NOMO-1 treated with dmso at 0.1 percent for 144 hours (cell line): ENCODE measurements at regions not wholly inside any gene's neighbourhood (a gene's known extent, or its start where the extent isn't known, plus 50 kb on each side); places are given as distances from the start of the nearest gene placed in this dataset.

Source experiments
- DNase-seq: peaks from one replicate; lab custom pipeline; 2025; ENCODE audit not compliant: unreplicated experiment; lab: John Stamatoyannopoulos, UW

DNA sequence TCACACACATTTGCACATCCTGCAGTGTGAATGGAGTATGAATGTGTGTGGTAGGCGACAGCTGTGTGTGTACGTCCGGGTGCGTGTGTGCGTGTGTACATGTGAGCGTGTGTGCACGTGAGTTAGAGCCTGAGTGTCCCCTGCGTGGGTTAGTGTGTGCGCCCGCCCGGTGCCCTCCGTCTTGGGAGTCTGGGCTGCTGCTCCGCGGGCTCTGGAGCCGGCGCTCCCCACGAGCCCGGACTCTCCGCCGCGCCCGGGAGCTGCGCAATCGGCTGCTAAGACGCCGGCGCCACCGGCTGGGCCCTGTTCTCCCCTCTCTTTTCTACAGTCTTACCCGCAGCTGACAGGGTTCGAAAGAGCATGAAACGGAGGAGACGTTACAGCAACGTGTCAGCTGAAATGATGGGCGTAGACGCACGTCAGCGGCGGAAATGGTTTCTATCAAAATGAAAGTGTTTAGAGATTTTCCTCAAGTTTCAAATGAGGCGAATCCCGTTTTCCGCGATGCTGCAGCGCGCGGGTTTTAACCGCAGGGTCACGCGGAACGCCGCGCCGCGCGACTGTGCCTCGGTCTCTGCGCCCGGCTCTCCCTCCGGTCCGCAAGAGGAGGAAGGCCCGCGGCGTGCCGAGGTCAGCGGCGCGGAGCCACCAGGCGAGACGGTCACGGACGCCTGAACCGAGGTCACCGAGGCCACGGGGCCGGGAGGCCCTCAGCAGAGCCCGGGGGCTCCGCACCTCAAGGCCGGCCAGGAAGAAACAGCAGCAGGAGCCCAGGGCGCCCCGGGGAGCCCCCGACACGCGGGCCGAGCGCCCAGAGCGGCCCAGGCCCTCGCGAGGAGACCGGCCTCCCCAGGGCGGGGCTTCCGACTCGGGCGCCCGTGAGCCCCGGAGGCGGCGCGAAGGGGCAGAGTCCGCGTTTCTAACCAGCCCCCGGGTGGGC is 95.3 kb upstream of the BHLHE23 start:
- no peak for DNase-seq

DNA sequence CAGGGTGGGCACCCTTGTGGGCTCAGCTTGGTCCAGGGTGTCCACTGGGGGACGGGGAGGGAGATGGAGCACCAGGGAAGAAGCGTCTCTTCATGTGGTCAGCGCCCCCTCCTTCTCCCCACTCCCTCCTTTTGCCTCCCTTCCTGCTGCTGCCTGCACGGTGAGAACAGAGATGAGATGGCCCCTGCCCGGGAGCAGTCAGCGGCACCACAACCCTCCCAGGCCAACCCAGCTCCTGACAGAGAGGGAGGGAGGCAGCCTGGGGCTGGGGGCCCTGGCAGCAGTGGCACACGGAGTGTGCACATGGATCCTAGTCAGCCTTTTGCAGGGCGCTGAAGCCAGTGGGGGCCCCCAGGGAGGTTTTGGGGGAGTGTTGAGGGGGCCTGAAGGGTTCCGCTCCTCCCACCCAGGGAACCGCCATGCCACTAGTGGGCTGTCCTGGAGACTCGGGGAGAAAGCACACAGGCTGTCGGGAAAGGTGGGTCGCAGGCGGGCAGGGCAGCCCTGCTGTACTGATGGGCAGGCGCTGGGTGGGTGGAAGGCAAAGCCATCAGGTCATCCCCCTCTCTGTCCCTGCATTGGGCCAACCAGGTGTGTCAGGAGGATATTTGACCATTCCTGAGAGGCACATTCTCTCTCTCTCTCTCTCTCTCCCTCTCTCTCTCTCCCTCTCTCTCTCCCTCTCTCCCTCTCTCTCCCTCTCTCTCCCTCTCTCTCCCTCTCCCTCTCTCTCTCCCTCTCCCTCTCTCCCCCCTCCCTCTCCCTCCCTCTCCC is 94.3 kb upstream of the BHLHE23 start:
- DNase-seq: no peak

DNA sequence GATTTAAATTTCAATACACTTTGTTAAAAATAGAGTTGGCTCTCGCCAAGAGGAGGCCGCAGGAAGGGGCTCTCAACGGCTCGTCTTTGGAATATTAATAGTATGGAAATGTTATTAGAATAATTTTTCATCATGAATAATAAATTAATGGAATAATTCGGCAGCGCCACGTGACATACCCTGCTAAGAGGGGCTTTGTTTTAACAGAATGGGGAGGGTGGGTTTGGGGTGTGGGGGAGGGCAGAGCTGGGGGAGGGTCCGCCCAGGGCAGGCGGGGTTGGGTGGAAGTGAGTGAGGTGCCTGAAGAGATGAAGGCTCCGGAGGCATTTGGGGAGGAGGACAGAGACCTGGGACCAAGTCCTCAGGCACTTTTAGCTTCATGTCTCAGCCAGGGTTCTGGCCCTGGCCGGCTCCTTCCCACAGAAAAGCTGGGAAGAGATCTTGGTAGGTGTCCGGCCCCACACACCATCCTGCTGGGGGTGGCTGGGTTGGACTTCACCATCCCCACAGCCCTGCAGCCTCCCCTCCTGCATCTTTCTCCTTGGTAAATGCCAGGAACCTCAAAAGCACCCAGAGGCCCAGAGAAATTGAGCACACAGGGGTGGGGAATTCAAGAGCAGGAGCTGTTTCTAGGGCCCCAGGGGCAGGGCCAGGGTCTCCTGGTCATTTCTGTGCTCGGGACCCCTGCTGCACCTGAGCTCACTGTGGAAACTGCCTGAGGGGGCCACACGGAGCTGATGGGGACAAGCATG is 93.6 kb upstream of the BHLHE23 start:
- DNase-seq: no peak

DNA sequence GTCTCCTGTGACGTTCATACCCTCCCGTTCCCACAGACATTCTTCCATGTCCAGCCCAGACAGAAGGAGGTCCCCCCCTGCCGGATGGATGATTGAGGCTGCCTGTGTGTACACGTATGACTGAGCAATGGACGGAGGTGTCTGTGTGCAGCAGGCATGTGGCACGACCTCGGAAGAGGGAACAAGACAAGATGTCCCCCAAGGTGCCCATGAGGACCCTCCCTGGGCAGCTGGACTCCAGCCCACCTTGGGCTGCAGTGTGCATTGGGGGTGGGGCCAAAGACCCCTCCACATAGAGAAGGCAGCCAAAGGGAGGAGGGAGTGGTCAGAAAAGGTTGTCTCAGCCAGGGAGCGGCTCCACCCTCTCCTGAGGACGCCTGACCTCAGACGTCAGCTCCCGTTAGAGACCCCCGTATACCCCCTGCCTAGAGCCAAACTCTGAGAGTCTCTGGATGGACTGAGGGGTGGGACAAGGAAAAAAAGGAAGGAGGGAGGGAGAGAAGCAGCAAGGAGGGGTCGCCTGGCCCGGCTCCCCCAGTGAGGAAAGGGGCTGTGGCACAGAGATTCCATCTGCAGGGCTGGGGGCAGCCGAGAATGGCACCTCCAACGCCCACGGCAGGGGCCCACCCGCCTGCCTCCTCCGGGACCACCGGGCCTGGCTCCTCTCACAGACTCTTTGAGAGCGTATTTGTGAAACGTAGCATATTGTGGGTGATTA is 92.9 kb upstream of the BHLHE23 start:
- DNase-seq: no peak

DNA sequence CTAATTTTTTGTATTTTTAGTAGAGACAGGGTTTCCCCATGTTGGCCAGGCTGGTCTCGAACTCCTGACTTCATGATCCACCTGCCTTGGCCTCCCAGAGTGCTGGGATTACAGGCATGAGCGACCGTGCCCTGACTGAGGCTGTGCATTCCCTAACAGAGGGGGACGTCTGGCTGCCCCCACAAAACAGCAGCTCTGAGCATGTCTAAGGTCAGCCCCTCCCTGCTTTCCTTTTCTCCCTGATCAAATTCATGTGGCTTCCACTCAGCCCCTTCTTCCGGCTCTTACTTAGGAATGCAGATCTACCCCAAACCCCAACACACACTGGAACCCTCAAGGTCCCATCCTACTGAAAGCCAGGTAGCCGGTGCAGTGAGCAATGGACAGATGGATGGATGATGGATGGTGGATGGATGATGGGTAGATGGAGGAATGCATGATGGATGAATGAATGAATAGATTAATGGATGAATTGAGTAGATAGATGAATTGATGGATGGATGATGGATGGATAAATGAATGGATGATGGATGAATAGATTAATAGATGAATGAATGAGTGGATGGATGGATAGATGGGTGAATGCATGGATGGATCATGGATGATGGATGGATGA is 91.5 kb upstream of the BHLHE23 start:
- no peak for DNase-seq

DNA sequence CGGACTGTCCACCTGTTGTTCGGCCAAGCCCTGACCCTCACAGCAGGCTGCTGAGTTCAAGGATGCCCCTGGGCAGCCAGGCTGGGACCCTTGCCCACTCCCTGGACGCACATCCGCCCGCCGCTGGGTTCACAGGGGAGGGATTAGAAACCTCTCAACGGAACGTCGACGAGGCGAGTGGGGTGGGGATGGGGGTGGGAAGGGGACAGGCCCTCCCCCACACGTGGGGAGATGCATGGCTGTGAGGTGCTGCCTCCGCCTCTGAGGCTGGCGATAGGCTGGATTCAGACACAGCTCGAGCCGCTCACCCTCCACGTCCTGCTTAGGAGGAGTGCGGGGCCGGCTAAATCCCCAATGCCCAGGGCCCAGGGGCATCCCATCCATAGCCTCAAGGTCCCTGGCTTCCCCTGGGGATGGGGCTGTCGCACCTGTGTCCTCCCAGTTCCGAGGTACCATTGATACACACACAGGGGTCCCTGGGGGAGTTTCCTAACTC is 90.6 kb upstream of the BHLHE23 start:
- DNase-seq: no peak

DNA sequence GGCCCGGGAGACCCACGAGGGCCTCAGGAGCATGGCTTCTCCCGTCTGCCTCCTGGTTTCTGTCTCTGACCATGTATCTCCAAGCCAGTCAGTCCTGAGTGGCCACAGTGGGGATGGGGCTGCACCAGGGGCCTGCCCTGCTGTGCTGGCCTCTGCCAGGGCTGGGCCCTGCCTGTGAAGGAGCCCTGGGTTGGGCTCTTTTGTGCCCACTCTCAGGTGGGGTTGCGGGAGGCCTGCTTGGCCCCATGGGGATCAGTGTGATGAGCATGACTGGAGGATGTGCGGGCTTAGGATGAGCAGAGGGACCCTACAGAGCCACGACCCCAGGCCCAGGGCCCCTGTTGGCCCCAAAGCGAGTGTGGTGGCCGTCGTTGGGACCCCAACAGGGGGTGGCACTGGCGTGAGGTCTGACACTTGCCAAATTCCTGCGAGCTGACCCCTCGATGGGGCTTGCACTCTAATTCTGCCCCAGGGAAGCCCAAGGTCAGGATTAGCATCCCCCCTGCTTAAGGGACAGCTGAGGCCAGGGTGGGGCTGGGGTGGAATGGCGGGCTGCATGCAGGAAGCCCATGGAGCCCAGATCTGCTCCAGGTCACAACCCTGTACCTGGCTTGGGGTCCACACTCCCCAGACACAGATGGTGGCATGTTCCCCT is 90.0 kb upstream of the BHLHE23 start:
- DNase-seq: no peak

DNA sequence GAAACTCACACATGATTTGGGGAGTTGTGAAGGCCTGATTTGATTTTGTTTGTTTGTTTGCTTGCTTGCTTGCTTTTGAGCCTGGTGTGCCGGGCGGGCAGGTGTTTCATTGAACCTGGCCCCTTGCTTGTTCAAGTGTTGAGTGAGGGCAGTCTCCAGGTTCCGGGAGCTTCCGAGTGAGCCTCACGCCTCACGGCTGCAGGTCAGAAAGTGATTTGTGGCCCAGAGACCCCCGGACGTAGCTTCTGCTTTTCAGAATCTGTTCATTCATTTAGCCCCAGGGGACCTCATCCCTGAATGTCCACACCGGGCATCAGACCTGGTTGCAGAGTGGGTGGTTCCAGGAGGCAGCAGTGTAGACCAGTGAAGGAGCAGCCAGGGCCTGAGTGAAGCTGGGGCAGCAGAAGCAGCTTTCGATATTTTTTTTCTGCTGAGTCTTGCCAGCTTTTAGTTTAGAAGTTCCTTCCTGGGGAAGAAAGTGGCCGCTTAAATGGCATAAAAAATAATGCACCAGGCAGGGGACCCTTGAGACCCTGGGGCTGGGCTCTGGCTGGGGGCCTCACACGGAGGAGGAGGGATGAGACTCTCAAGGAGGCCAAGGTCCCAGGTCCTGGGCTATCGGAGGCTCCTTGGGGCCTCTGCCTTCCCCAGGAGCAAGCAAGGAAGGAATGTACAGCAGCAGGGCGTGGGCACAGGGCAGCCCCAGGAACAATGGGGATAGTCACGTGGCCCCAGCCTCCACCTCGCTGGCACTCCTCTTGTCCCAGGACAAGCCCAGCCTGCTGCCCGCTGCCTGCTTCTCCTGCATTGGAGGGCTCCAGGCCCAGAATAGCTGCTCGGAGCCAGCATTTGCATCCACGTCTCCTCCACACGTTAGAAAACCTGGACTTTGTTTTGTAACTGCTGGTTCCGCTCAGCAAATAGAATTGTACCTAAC is 89.2 kb upstream of the BHLHE23 start:
- no peak for DNase-seq

DNA sequence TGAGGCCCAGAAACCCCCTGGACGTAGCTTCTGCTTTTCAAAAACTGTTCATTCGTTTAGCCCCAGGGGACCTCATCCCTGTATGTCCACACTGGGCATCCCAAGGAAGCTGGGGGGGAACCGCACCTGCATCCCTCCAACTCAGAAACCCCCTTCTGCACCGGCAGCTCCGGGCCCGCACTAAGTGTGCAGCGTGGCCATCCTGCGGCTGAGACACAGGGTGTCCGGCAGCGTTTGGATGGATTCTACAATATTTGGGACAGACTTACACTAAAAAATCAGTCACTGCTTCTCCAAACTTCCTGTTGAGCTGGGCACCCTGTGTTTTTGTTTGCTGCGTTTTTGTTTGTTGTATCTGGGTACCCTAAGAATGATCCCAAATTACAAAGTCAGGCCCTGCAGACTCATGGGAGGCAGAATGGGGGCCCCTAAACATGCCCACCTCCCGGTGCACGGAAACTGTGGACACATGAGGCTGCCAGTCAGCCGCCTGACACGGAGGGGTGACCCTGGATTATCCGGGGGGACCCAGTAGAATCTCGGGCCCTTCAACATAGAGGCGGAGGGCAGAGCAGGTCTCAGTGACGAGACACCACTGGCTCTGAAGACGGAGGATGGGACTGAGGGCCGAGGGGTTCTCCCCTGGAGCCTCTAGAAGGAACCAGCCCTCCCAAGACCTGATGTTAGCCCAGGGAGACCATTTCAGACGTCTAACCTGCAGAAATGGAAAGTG is 88.2 kb upstream of the BHLHE23 start:
- no peak for DNase-seq

DNA sequence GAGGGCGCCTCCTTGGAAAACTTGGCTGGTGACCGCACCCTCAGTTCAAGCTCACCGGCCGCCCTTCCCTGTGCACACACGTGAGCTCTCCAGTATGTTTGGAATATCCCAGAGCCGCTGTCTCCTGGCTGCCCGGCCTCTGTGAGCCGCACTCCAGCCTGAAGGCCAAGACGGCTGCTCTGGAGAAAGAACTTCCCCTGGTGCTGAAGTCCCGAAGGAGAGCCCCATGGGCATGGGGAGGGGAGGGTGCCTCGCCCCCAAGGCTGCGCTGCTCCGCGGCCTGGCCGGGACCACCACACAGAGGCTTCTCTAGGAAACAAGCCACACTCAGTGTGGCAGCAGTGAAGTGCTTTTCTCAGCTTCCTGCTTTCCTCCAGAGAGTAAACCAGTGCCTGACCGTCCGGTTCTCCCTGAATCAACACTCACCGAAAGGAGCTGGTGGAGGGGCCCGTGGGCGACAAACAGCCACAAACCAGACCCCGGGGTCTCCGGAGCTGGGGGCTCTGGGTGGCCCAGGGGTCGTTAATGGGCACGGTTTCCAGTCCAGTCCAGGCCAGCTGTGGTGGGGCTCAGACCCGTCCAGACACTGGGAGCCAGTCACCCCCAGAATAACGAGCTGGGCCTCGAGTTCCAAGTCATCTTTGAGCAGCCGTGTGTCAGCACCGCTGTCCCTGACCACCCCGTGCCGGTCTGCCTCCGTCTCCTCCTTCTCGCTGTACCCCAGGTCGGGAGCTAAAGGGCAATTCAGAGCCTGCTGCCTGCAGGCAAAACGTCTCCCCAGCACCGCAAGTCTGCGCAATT is 87.4 kb upstream of the BHLHE23 start:
- DNase-seq: no peak

DNA sequence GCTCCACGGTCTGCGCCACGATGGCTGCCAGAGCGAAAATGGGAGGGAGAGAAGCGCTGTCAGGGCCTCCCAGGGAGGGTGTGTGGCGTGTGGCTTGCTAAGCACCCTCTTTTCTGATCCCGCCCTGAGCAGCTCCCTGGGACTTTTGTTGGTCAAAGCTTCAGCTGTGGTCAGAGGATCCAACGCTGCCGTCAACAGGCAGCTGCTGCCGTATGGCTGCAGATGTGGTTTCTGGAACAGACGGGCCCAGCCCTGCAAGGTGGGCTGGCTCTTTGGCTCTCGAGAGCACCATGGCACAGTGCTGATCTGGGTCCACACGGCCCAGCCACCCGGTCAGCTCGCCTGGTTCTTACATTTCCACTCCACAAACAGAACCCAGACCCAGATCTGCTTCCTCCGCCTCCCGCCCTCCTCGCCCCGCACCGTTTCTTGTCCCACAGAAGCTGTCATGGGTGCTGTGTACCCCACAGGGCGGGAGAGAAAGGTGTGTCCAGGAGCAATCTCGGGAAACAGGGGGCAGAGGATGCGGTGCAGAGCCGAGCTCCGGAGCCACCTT is 86.0 kb upstream of the BHLHE23 start:
- no peak for DNase-seq

DNA sequence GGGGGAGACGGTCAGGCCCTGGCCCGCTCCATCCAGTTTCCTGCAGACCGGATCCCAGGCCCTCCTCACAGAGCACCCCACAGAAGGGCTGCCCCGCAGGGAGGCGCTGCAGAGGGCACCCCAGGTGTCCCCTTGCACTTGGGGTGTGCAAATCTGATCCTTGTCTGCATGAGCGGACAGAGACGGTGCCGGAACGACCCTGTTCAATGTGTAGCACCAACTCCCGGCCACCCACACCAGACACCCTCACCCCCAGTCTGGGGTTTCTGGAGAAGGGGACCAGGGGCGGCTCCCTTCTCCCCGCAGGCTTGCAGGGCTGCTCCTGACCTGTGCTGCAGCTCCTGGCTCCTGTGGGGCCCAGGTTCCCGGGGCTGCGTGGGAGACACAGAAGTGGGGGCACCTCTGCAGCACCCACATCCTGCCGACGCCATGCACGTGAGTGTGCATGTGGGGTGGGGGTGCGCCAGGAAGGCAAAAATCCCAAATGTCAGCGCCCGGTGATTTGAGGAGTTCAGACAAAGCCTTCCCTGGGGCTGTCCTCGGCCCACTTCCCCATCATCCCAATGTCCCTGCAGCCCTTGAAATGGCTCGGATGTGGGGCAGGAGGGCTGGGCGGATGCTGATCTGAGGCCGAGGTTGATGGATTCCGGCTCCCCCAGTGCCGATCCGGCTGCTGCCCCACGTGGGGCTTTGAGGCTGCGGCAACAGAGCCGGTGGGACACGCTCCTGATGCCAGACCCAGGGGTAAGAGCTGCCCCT is 85.3 kb upstream of the BHLHE23 start:
- no peak for DNase-seq

DNA sequence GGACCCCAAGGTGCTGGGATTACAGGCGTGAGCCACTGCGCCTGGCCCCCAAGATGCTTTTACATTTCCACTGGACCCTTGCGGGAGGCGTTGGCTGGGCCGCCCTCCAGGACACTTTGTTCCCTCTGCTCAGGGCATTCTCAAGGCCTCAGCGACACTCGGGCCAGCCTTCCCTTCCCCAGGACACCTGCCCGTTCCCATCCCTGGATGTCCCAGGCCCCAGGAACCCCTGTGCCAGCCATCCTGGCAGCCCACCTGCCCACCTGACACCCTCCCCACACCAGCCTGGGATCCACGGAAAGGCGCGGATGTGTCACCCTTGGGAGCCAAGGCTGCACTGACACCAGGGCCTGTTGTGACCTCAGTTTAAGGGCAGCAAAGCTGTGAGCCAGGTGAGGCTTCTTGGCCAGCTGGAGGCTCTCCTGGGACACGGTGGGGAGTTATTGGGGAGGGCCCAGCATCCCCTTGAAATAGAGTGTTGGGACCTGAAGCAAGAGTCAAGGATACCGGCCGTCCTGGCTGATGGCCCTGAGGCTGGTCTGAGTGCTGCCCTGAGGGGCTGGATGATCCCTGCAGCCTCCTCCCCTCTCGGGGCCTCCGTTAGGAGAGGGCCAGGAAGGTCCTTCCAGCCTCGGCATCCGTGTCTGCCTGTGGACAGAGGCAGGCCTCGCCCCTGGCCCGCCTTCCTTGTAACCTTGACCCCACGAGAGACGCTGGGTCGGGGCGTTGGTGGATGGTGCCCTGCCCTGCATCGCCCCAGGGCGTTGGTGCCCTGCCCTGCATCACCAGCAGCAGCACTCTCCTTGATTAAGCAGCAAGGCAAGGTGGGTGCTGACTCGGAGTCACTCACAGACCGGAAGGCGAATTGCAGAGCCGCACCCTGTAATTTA is 84.2 kb upstream of the BHLHE23 start:
- no peak for DNase-seq

DNA sequence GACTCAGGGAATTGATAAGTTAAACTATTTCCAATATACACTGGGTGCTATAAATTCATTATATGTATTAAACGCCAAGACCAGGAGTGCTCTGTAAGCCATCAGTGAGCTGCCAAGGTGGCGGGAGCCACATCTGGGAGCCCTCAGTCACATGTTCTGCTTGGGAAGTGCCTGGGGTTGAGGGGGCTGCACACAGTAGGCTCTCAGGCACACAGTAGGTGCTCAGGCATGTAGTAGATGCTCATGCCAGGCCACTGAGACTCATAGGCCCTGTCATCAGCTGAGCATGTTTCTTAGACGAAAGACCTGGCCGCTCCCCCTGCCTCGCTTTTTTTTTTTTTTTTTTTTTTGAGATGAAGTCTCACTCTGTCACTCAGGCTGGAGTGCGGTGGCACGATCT is 83.3 kb upstream of the BHLHE23 start:
- DNase-seq: no peak
